ENCODE measurements at regions not wholly inside any gene's neighbourhood (a gene's known extent, or its start where the extent isn't known, plus 50 kb on each side); places are given as distances from the start of the nearest gene placed in this dataset.
A peak's percentile ranks its signal among the peaks of the same experiment; 100 is the strongest.

DNA sequence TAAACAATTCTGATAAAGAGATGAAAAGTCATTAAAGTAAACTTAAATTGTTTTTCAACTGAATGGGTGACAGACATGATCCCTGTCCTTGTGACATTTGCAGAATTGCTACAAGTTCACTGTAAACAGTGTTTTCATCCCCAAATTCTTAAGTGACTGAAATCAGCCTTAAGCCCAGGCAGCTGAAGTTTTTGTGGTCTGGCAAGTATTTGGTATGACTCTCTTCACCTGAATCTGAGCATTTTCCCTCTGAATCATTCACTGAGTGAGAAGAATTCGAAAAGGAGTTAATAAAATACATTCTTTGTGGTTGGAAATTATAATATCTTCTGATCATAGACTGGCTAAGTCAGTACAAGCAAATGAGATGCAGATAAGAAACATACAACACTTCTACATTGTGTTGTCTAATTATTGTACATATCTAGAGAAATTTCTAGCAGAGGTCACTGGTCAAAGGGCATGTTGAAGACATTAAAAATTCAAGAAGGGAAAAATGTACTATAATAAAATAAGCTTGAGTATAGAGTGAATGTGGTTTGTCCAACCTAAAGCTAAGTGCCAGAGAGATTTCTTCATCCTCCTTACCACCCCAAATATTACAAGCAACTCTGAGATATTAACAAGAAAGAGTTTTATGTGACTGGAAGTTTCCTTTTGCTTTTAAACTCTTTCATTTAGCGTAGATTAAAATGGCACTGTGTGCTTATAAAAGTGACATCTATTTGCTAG is 177.8 kb upstream of the DIO2 start:
- H2AFZ ChIP-seq: no peak overlapping the region
- H3K9ac ChIP-seq: no peak overlapping the region
- peaks cover 26% of the 10 kb centered on the region for H3F3A ChIP-seq (ENCODE audit: insufficient read depth)
- H3K4me3 ChIP-seq: peak overlapping the region; percentile 7; the same call in 1 of the 2 replicates
- TF ChIP-seq EZH2phosphoT487 (IDR thresholded peaks at IDR 0.05; ENCODE audit: insufficient read depth, low read depth) (no peak), EZH2 (IDR thresholded peaks at IDR 0.05; ENCODE audit: insufficient read depth, poor library complexity, severe bottlenecking) (no peak)
- no peaks in the 10 kb centered on the region for H3K9me3 ChIP-seq (ENCODE audit: low read depth)
- H3K4me2 ChIP-seq (ENCODE audit: unreplicated experiment): peak overlapping the region; percentile 70
- no peaks in the 10 kb centered on the region for H4K20me1 ChIP-seq (ENCODE audit: insufficient read depth)
- H3K27me3 ChIP-seq (replicated peaks; ENCODE audit: insufficient read depth): no peaks in the 10 kb centered on the region
- H3K9me2 ChIP-seq (ENCODE audit: insufficient read depth): no peaks in the 10 kb centered on the region
- peak overlapping the region; percentile 51 for H3K27ac ChIP-seq
- no peaks in the 10 kb centered on the region for H3K79me2 ChIP-seq (ENCODE audit: insufficient read depth)
- peak; percentile 89 for DNase-seq
- in situ Hi-C loops (cut with MboI): no loop called here
- WGBS, 2 experiments (ENCODE audit: low coverage in 1 of 2, low lambda C conversion rate in 2 of 2, missing lambda C conversion rate in 2 of 2): 47 to 52% methylated on average over 2 of the region's 2 CpGs
- no peaks in the 10 kb centered on the region for H3K36me3 ChIP-seq (ENCODE audit: low read depth)
- H3K4me1 ChIP-seq (ENCODE audit: insufficient read depth): peaks cover 44% of the 10 kb centered on the region

DNA sequence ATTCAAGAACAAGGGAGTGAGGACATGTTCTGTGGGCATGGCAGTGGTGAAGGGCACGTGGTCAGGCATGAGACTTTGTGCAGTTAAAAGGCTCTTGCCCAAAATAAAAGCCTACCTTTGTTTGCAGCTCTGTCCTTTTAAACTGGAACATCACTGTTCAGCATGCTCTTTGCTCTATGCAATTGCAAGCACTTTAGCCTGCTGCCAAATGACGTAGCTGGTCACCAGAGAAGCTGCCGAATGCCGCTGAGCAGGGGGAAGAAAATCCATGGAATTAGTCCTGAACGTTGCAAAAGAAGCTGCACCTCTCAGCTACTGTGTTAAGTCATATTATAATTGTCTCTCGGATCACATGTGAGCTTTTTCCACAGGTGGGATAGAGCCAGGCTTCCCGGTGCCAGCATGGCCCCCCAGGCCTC is 176.3 kb upstream of the DIO2 start:
- TF ChIP-seq EZH2phosphoT487 (IDR thresholded peaks at IDR 0.05; ENCODE audit: insufficient read depth, low read depth) (no peak), EZH2 (IDR thresholded peaks at IDR 0.05; ENCODE audit: insufficient read depth, poor library complexity, severe bottlenecking) (no peak)
- no peak overlapping the region for H3K9ac ChIP-seq
- peaks cover 44% of the 10 kb centered on the region for H3K4me1 ChIP-seq (ENCODE audit: insufficient read depth)
- no peaks in the 10 kb centered on the region for H3K9me3 ChIP-seq (ENCODE audit: low read depth)
- H2AFZ ChIP-seq: no peak overlapping the region
- no peak overlapping the region for H3K27ac ChIP-seq
- WGBS, 2 experiments (ENCODE audit: low coverage in 1 of 2, low lambda C conversion rate in 2 of 2, missing lambda C conversion rate in 2 of 2): 84 to 87% methylated on average over 7 of the region's 7 CpGs
- DNase-seq: no peak
- H4K20me1 ChIP-seq (ENCODE audit: insufficient read depth): no peaks in the 10 kb centered on the region
- no peak overlapping the region for H3K4me3 ChIP-seq
- H3K4me2 ChIP-seq (ENCODE audit: unreplicated experiment): no peak overlapping the region
- no peaks in the 10 kb centered on the region for H3K9me2 ChIP-seq (ENCODE audit: insufficient read depth)
- in situ Hi-C loops (cut with MboI): no loop called here
- H3K27me3 ChIP-seq (replicated peaks; ENCODE audit: insufficient read depth): no peaks in the 10 kb centered on the region
- H3F3A ChIP-seq (ENCODE audit: insufficient read depth): peaks cover 26% of the 10 kb centered on the region
- no peaks in the 10 kb centered on the region for H3K36me3 ChIP-seq (ENCODE audit: low read depth)
- no peaks in the 10 kb centered on the region for H3K79me2 ChIP-seq (ENCODE audit: insufficient read depth)

DNA sequence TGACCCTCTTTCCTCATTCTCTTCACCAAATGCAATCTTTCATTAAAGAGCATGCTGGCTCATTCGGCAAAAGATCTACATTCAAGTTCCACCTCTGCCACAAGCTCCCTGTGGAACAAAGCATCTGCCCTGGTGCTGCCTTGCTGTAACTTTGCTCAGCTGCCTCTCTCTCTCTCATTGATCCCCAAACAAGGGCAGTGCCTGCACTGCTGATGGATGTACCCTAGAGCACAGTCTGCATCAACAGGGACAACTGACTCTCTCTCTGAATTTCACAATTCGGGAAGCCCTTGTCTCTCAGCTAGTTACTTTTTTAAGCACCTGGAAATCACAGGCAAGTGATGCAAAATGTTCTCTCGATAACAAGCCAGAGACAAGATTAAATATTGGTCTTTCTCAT is 174.0 kb upstream of the DIO2 start:
- Histone ChIP-seq H3K27ac (no peak overlapping the region), H3K9me3 (ENCODE audit: low read depth) (no peaks in the 10 kb centered on the region), H3K27me3 (replicated peaks; ENCODE audit: insufficient read depth) (no peaks in the 10 kb centered on the region), H2AFZ (no peak overlapping the region), H3K4me2 (ENCODE audit: unreplicated experiment) (no peak overlapping the region), H3F3A (ENCODE audit: insufficient read depth) (peaks cover 19% of the 10 kb centered on the region), H3K9ac (no peak overlapping the region), H3K4me3 (no peak overlapping the region), H3K9me2 (ENCODE audit: insufficient read depth) (no peaks in the 10 kb centered on the region), H3K4me1 (ENCODE audit: insufficient read depth) (peaks cover 30% of the 10 kb centered on the region), H3K36me3 (ENCODE audit: low read depth) (no peaks in the 10 kb centered on the region), H3K79me2 (ENCODE audit: insufficient read depth) (no peaks in the 10 kb centered on the region), H4K20me1 (ENCODE audit: insufficient read depth) (no peaks in the 10 kb centered on the region)
- no peak for TF ChIP-seq EZH2 (IDR thresholded peaks at IDR 0.05; ENCODE audit: insufficient read depth, poor library complexity, severe bottlenecking)
- in situ Hi-C loops (cut with MboI): no loop called here
- no peak for DNase-seq
- 97% methylated on average over 3 of the region's 3 CpGs for WGBS, 2 experiments (ENCODE audit: low coverage in 1 of 2, low lambda C conversion rate in 2 of 2, missing lambda C conversion rate in 2 of 2)

DNA sequence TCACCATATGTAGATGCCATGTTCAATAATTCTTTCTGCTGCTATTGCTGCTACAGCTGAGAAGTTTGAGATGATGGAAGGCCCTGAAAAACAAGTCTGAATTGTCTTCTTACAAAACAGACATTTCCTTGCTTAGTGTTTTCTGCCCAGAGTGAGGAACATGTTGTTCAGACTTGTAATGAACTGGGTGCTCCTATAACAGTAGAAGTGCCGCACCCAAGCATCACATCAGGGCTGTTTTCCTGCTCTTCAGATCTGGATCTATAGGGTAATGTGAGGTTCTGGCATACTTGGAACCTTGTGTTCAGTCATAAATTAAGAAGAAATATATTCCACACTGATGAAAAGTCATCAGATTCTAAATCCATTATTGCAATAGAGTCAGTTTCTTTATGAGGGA is 171.9 kb upstream of the DIO2 start:
- H2AFZ ChIP-seq: no peak overlapping the region
- H3K36me3 ChIP-seq (ENCODE audit: low read depth): no peaks in the 10 kb centered on the region
- H3K4me2 ChIP-seq (ENCODE audit: unreplicated experiment): no peak overlapping the region
- no peak for DNase-seq
- H3K4me1 ChIP-seq (ENCODE audit: insufficient read depth): peaks cover 10% of the 10 kb centered on the region
- no peak overlapping the region for H3K27ac ChIP-seq
- no peak for TF ChIP-seq EZH2phosphoT487 (IDR thresholded peaks at IDR 0.05; ENCODE audit: insufficient read depth, low read depth)
- no peak for TF ChIP-seq EZH2 (IDR thresholded peaks at IDR 0.05; ENCODE audit: insufficient read depth, poor library complexity, severe bottlenecking)
- in situ Hi-C loops (cut with MboI): no loop called here
- H3K9ac ChIP-seq: no peak overlapping the region
- H4K20me1 ChIP-seq (ENCODE audit: insufficient read depth): no peaks in the 10 kb centered on the region
- 92 to 100% methylated on average over 1 of the region's 1 CpG for WGBS, 2 experiments (ENCODE audit: low coverage in 1 of 2, low lambda C conversion rate in 2 of 2, missing lambda C conversion rate in 2 of 2)
- no peak overlapping the region for H3K4me3 ChIP-seq
- no peaks in the 10 kb centered on the region for H3K9me2 ChIP-seq (ENCODE audit: insufficient read depth)
- no peaks in the 10 kb centered on the region for H3K9me3 ChIP-seq (ENCODE audit: low read depth)
- no peaks in the 10 kb centered on the region for H3K79me2 ChIP-seq (ENCODE audit: insufficient read depth)
- H3K27me3 ChIP-seq (replicated peaks; ENCODE audit: insufficient read depth): no peaks in the 10 kb centered on the region
- H3F3A ChIP-seq (ENCODE audit: insufficient read depth): no peaks in the 10 kb centered on the region
